ENCODE measurements at regions not wholly inside any gene's neighbourhood (a gene's known extent, or its start where the extent isn't known, plus 50 kb on each side); places are given as distances from the start of the nearest gene placed in this dataset.
"Not testable (repeated sequence)": the region's sequence is repeated elsewhere in the genome, so short reads cannot be mapped to it uniquely, and the experiment has no call there.

DNA sequence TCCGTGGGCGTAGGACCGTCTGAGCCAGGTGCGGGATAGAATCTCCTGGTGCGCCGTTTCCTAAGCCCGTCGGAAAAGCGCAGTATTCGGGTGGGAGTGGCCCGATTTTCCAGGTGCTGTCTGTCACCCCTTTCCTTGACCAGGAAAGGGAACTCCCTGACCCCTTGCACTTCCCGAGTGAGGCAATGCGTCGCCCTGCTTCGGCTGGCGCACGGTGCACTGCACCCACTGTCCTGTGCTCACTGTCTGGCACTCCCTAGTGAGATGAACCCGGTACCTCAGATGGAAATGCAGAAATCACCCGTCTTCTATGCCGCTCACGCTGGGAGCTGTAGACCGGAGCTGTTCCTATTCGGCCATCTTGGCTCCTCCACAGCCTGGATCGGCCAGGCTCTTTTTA is 74.9 kb upstream of the LIFR start:
- TF ChIP-seq, protein P1, sequence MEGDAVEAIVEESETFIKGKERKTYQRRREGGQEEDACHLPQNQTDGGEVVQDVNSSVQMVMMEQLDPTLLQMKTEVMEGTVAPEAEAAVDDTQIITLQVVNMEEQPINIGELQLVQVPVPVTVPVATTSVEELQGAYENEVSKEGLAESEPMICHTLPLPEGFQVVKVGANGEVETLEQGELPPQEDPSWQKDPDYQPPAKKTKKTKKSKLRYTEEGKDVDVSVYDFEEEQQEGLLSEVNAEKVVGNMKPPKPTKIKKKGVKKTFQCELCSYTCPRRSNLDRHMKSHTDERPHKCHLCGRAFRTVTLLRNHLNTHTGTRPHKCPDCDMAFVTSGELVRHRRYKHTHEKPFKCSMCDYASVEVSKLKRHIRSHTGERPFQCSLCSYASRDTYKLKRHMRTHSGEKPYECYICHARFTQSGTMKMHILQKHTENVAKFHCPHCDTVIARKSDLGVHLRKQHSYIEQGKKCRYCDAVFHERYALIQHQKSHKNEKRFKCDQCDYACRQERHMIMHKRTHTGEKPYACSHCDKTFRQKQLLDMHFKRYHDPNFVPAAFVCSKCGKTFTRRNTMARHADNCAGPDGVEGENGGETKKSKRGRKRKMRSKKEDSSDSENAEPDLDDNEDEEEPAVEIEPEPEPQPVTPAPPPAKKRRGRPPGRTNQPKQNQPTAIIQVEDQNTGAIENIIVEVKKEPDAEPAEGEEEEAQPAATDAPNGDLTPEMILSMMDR (IDR thresholded peaks at IDR 0.05; ENCODE audit: insufficient read depth, low read depth, low read length): not testable (repeated sequence)
- TF ChIP-seq EZH2 (IDR thresholded peaks at IDR 0.05; ENCODE audit: insufficient read depth, low read length): not testable (repeated sequence)

Measured in astrocyte (in vitro differentiated cells and primary cell).